Esophagus squamous epithelium (tissue), 5 donors: ENCODE measurements at regions not wholly inside any gene's neighbourhood (a gene's known extent, or its start where the extent isn't known, plus 50 kb on each side); places are given as distances from the start of the nearest gene placed in this dataset.

Experiments
- DNase-seq: peaks from one replicate; lab custom pipeline; 2025; lab: John Stamatoyannopoulos, UW
- H3K27ac ChIP-seq, 4 donors: fragments of 200-600 bp; sonication (generic); one replicate each; pipeline ENCODE4 v1.5.1; 2016 to 2019; ENCODE audit warnings: mild to moderate bottlenecking in 1 of 4
- H3K27me3 ChIP-seq, 4 donors: fragments of 200-600 bp; sonication (generic); 1 replicate in 3 of 4; 2 replicates in 1 of 4; pipeline versions ENCODE4 v1.5.1 to v1.6.0; 2017 to 2021; ENCODE audit warnings: antibody characterized with exemption in 1 of 4
- H3K36me3 ChIP-seq, 3 donors: fragments of 200-600 bp; sonication (generic); one replicate each; pipeline ENCODE4 v1.5.1; 2016 to 2019
- H3K4me1 ChIP-seq, 3 donors: fragments of 200-600 bp; sonication (generic); one replicate each; pipeline ENCODE4 v1.5.1; 2017 to 2019
- H3K4me3 ChIP-seq, 4 donors: fragments of 200-600 bp; sonication (generic); 1 replicate in 3 of 4; 2 replicates in 1 of 4; pipeline ENCODE4 v1.5.1; 2016 to 2019; ENCODE audit warnings: mild to moderate bottlenecking in 2 of 4, moderate library complexity in 1 of 4
- H3K9me3 ChIP-seq, 3 donors: fragments of 200-600 bp; sonication (generic); one replicate each; pipeline ENCODE4 v1.5.1; 2016 to 2019
- CTCF ChIP-seq, 6 experiments: fragments of 450-650 bp in 4 of 6; fragments of 200-600 bp in 2 of 6; sonication (generic) in 2 of 6; IDR thresholded peaks; one replicate each; pipeline ENCODE4 v1.5.1; 2016 to 2019; ENCODE audit warnings: antibody characterized with exemption in 6 of 6, mild to moderate bottlenecking in 4 of 6, moderate library complexity in 4 of 6
- POLR2A ChIP-seq, 4 donors: fragments of 450-650 bp; IDR thresholded peaks; one replicate each; pipeline ENCODE4 v1.6.1; 2017; ENCODE audit warnings: antibody characterized with exemption in 4 of 4, mild to moderate bottlenecking in 4 of 4, moderate library complexity in 3 of 4
- WGBS, 2 donors: methylation state at CpG; one replicate each; pipeline ENCODE4 v1.1.5; 2018; 5-methylcytosine and 5-hydroxymethylcytosine counted together
- intact Hi-C: fragments of 100-400 bp; cut with DNase I; formaldehyde crosslinking; loops from one replicate; pipeline ENCODE4 v1.15.0; 2022
- donor health status: DM: yes; HTN: yes; CAD: no.

- intact Hi-C loops = no loop called here
- H3K27me3 ChIP-seq = peaks cover 0 to 74% (median 0%) of the 10 kb centered on the region in 4 donors
- DNase-seq = no peak
- 52 to 71% methylated on average over 4 of the region's 11 CpGs for WGBS, 2 donors
- no peak overlapping the region for H3K27ac ChIP-seq
- TF ChIP-seq POLR2A (IDR thresholded peaks at IDR 0.05) = no peak
- TF ChIP-seq CTCF (IDR thresholded peaks at IDR 0.05) = no peak
- no peaks in the 10 kb centered on the region for H3K9me3 ChIP-seq
- no peak overlapping the region for H3K4me3 ChIP-seq
- H3K36me3 ChIP-seq = no peaks in the 10 kb centered on the region
- H3K4me1 ChIP-seq = peaks cover 0 to 8% (median 0%) of the 10 kb centered on the region in 3 donors
Observed at GRCh38 chr4:1537410-1538095, 131.3 kb upstream of the NKX1-1 start.

GRCh38 chr4:1536579-1537409, 130.6 kb upstream of the NKX1-1 start:
- H3K9me3 ChIP-seq = no peaks in the 10 kb centered on the region
- TF ChIP-seq CTCF (IDR thresholded peaks at IDR 0.05) (no peak), POLR2A (IDR thresholded peaks at IDR 0.05) (no peak)
- H3K4me3 ChIP-seq = no peak overlapping the region
- peaks cover 0 to 8% (median 0%) of the 10 kb centered on the region in 3 donors for H3K4me1 ChIP-seq
- no peaks in the 10 kb centered on the region for H3K36me3 ChIP-seq
- 86 to 91% methylated on average over 22 to 23 of the region's 42 CpGs for WGBS, 2 donors
- no peak overlapping the region for H3K27ac ChIP-seq
- intact Hi-C loops = no loop called here
- H3K27me3 ChIP-seq = peaks cover 0 to 81% (median 0%) of the 10 kb centered on the region in 4 donors
- no peak for DNase-seq

- Histone ChIP-seq H3K27me3 (peaks cover 0 to 85% (median 0%) of the 10 kb centered on the region in 4 donors), H3K36me3 (no peaks in the 10 kb centered on the region), H3K9me3 (no peaks in the 10 kb centered on the region), H3K4me3 (no peak overlapping the region), H3K4me1 (peaks cover 0 to 3% (median 0%) of the 10 kb centered on the region in 3 donors), H3K27ac (no peak overlapping the region)
- WGBS, 2 donors = 87 to 91% methylated on average over 3 of the region's 31 CpGs
- intact Hi-C loops = no loop called here
- DNase-seq = no peak
- TF ChIP-seq CTCF (IDR thresholded peaks at IDR 0.05) (no peak), POLR2A (IDR thresholded peaks at IDR 0.05) (no peak)
Observed at GRCh38 chr4:1535926-1536578, 129.8 kb upstream of the NKX1-1 start.

GRCh38 chr4:1534876-1535526, 128.8 kb upstream of the NKX1-1 start:
- Histone ChIP-seq H3K27me3 (peaks cover 0 to 75% (median 0%) of the 10 kb centered on the region in 4 donors), H3K4me3 (no peak overlapping the region), H3K9me3 (no peaks in the 10 kb centered on the region), H3K36me3 (no peaks in the 10 kb centered on the region), H3K27ac (no peak overlapping the region), H3K4me1 (no peaks in the 10 kb centered on the region)
- intact Hi-C loops = no loop called here
- no peak for DNase-seq
- TF ChIP-seq POLR2A (IDR thresholded peaks at IDR 0.05) (no peak), CTCF (IDR thresholded peaks at IDR 0.05) (no peak)
- 86 to 92% methylated on average over 12 to 21 of the region's 30 CpGs for WGBS, 2 donors
